GM12872 (cell line): ENCODE measurements at regions not wholly inside any gene's neighbourhood (a gene's known extent, or its start where the extent isn't known, plus 50 kb on each side); places are given as distances from the start of the nearest gene placed in this dataset.

Experiments used
- TF ChIP-seq, protein P1 (sequence below): IDR thresholded peaks from 3 replicates; pipeline ENCODE4 v1.5.1; 2011; ENCODE audit warnings: low read depth, mild to moderate bottlenecking, low read length, moderate library complexity; ENCODE audit not compliant: insufficient read depth

DNA sequence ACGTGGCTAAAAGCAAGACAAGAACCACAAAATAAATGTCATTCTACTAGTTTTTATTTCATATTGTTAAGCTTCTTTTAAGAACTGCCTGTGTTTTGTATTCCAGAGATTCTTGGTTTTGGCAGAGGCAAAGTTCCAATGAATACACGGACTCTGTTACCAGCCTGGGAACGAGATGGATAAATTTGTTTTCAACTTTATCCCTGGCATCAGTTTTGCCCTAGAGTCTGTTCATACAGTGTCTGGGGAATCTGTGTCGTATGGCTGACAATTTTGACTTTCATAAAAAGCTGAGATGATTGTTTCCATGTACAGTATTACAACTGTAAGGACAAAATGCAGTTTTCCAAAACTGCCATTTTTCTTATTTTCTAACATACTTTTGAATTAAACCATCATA lies 327.6 kb downstream of the TBC1D4 start:
- TF ChIP-seq, protein P1, sequence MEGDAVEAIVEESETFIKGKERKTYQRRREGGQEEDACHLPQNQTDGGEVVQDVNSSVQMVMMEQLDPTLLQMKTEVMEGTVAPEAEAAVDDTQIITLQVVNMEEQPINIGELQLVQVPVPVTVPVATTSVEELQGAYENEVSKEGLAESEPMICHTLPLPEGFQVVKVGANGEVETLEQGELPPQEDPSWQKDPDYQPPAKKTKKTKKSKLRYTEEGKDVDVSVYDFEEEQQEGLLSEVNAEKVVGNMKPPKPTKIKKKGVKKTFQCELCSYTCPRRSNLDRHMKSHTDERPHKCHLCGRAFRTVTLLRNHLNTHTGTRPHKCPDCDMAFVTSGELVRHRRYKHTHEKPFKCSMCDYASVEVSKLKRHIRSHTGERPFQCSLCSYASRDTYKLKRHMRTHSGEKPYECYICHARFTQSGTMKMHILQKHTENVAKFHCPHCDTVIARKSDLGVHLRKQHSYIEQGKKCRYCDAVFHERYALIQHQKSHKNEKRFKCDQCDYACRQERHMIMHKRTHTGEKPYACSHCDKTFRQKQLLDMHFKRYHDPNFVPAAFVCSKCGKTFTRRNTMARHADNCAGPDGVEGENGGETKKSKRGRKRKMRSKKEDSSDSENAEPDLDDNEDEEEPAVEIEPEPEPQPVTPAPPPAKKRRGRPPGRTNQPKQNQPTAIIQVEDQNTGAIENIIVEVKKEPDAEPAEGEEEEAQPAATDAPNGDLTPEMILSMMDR, result no peak

DNA sequence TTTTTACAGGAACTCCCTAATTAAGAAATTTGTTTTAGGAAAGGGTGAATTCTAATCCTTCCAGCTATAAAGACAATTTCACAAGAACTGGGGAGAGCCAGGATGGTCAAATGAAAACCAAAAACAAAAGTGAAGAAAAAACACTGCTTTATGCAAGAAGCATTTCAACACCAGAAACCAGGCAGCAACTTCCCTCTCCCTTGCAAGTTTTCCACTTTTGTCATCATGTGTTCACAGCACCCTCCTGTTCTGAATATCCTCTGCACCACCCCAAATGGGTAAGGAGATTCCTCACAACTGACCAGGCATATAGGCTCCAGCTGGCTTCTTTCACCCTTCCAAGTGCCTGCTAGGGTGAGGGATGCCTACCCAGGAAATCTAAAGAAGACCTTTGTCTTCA lies 328.1 kb downstream of the TBC1D4 start:
- TF ChIP-seq, protein P1, result no peak

DNA sequence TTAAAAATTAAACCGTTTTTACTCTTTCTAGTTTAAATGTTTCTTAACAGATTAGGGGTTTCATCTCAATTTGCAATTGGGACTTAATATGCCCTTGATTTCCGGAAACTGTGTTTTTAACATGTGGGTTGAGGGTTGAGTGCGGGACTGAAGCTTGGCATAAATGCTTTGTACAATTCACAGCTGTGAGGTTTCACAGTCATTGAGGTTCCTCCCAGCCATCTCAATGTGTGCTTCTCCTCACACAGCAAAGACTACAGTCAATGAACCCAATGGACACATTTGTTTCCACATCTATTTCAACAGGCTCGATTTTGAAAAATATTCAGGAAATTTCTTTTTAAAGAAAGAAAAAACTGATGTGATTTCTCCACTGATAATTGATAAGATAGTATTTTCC lies 328.6 kb downstream of the TBC1D4 start:
- TF ChIP-seq, protein P1, result no peak

DNA sequence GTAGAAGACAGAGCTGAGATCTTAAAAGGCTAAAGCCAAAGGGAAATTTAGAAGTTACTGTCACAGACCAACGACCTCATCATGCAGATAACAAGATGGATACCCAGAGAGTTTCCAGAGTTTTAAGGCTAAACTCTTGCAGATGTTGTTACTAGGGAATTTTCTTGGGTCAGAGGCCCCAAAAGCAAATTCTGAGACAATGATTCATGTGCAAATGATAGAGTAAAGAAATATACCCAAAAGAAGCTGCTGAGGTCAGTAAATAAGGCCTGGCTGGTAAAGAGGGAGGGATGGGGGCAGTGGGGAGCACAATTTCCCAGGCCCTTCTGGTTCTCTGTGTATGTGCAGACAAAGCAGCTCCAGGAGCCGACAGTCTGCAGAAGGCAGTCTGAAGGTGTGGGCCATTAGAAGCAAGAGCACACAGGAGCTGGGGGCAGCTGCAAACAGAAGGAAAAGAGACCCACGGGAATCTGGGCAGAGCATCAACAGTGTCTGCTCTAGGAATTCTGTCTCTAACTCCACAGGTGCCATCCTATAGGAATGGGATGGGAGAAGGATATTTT lies 330.8 kb downstream of the TBC1D4 start:
- TF ChIP-seq, protein P1, result no peak

DNA sequence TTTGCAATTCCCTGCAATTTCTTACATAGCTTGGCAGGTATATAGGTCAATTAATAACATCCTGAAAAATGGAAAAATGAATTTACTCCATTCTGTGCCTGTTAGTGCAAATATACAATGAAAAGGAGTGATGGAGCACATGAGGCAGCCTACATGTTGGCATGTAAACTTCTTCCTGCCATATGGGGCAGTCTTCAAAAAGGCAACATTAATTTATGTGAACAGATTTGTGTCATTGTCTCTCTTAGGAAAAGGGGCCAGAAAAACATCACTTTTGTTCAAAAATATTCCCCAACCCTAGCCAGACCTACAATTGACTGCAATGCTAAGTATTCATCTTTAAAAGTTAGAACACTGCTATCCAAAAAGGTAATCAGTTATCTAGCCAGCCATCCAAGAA lies 332.2 kb downstream of the TBC1D4 start:
- TF ChIP-seq, protein P1, result no peak

DNA sequence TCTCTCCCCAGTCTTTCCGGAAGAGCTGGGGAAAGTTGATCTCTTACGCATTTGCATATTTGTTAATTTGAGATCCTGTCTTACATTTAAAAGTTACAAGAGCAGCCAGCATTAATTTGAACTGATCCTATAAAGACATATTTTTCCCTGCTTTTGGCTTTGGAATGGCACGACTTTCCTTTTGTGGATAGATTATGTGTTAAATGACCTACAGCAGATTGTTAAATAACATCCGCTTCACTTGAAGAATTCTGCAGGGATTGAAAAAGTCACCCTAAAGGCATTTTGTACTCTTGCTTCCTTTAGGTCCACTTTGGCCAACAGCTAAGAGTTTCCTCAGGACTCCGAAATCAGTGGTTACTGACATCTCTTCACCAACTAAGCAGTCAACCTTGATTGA lies 334.0 kb downstream of the TBC1D4 start:
- TF ChIP-seq, protein P1, result no peak

DNA sequence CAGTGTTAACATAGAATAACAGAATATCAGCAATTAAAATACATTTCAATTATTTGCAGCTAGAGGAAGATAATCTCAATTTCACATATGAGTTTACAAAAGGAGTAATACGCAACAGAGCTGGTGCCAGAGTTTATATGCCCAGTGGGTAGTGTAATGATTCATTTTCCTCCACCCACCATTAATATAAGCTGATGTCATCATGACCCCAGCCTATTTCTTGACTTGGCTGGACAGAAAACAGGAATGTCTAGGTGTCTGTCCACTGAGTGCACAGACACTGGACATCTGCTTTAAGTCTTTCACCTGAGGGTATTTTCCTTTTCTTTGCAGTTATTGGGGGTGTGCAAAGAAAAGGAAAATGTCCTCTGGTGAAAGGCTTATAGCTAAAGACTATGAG lies 335.5 kb downstream of the TBC1D4 start:
- TF ChIP-seq, protein P1, result no peak

DNA sequence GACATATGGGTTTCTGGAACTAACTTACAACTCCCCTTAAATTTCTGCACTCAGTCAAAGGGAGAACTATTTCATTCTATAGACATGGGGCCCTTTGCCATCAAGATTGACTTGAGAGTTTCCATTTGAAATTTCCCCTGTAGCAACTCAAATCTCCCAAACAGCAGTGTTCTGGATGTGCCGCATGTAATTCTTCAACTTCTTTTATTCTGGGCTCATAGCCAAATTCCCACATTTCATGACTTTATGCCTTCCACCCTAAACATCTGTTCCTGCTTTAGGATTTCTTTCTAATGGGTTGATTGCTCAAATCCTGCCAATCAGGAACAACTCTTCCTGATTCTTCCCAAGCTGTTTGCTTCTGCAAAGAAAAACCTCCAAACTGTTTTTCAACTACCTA lies 336.0 kb downstream of the TBC1D4 start:
- TF ChIP-seq, protein P1, result no peak
